Neural cell (in vitro differentiated cells): ENCODE measurements at regions not wholly inside any gene's neighbourhood (a gene's known extent, or its start where the extent isn't known, plus 50 kb on each side); places are given as distances from the start of the nearest gene placed in this dataset.

Source experiments
- H2AFZ ChIP-seq: fragments of 200-600, 300-800 bp; sonication (generic), shearing (Covaris generic); 2 replicates; pipeline ENCODE4 v1.6.0; 2014; ENCODE audit warnings: low read depth, mild to moderate bottlenecking, antibody characterized with exemption, low read length, moderate library complexity
- H3F3A ChIP-seq: fragments of 200-600 bp; shearing (Covaris generic); 2 replicates; pipeline ENCODE4 v1.6.1; 2016; ENCODE audit warnings: mild to moderate bottlenecking, moderate library complexity, mixed read lengths, antibody characterized with exemption, low read length; ENCODE audit not compliant: insufficient read depth, poor library complexity, severe bottlenecking
- H3K27ac ChIP-seq: fragments of 200-600, 300-800 bp; sonication (generic), shearing (Covaris generic); 2 replicates; pipeline ENCODE4 v1.5.1; 2014; ENCODE audit warnings: mild to moderate bottlenecking, low read length, moderate library complexity
- H3K27me3 ChIP-seq: fragments of 300-800, 200-600 bp; sonication (generic), shearing (Covaris generic); 2 replicates; pipeline ENCODE4 v1.6.0; 2014; ENCODE audit warnings: mild to moderate bottlenecking, low read depth, low read length, moderate library complexity; ENCODE audit not compliant: insufficient read depth
- H3K36me3 ChIP-seq: fragments of 300-800, 200-600 bp; sonication (generic), shearing (Covaris generic); 2 replicates; pipeline ENCODE4 v1.5.1; 2014; ENCODE audit warnings: mild to moderate bottlenecking, antibody characterized with exemption, low read length, moderate library complexity; ENCODE audit not compliant: insufficient read depth
- H3K4me2 ChIP-seq: fragments of 300-800, 200-600 bp; sonication (generic), shearing (Covaris generic); 2 replicates; pipeline ENCODE4 v1.6.0; 2014; ENCODE audit warnings: mild to moderate bottlenecking, low read length
- H3K4me3 ChIP-seq: fragments of 300-800, 200-600 bp; sonication (generic), shearing (Covaris generic); 2 replicates; pipeline ENCODE4 v1.5.1; 2014; ENCODE audit warnings: mild to moderate bottlenecking, low read length, moderate library complexity
- H3K79me2 ChIP-seq: fragments of 200-600 bp; shearing (Covaris generic); replicated peaks from 2 replicates; pipeline ENCODE4 v1.6.0; 2014; ENCODE audit warnings: mild to moderate bottlenecking, low read length, moderate library complexity; ENCODE audit not compliant: insufficient read depth
- H3K9ac ChIP-seq: fragments of 300-800, 200-600 bp; sonication (generic), shearing (Covaris generic); 2 replicates; pipeline ENCODE4 v1.6.1; 2016; ENCODE audit warnings: mild to moderate bottlenecking, low read length, mixed read lengths
- H3K9me2 ChIP-seq: fragments of 200-600 bp; shearing (Covaris generic); 2 replicates; pipeline ENCODE4 v1.6.1; 2016; ENCODE audit warnings: mild to moderate bottlenecking, low read length, mixed read lengths; ENCODE audit not compliant: insufficient read depth
- H3K9me3 ChIP-seq: fragments of 200-600, 300-800 bp; sonication (generic), shearing (Covaris generic); 2 replicates; pipeline ENCODE4 v1.6.1; 2016; ENCODE audit warnings: mild to moderate bottlenecking, mixed run types, low read length, moderate library complexity, mixed read lengths
- H4K20me1 ChIP-seq: fragments of 200-600 bp; shearing (Covaris generic); 2 replicates; pipeline ENCODE4 v1.6.1; 2016; ENCODE audit warnings: mild to moderate bottlenecking, mixed run types; ENCODE audit not compliant: insufficient read depth
- CTCF ChIP-seq: fragments of 450-650 bp; IDR thresholded peaks from 2 replicates; pipeline ENCODE4 v1.5.1; 2014; ENCODE audit warnings: antibody characterized with exemption, mild to moderate bottlenecking, moderate library complexity; ENCODE audit not compliant: poor library complexity, severe bottlenecking
- EP300 ChIP-seq: fragments of 450-650 bp; conservative IDR thresholded peaks from 2 replicates; pipeline ENCODE4 v1.6.1; 2014; ENCODE audit warnings: antibody characterized with exemption, mild to moderate bottlenecking, moderate library complexity; ENCODE audit not compliant: poor library complexity, severe bottlenecking
- EZH2 ChIP-seq: fragments of 200-600, 300-800 bp; shearing (Covaris generic), sonication (generic); IDR thresholded peaks from 2 replicates; pipeline ENCODE4 v1.6.1; 2014; ENCODE audit warnings: antibody characterized with exemption, low read length, borderline replicate concordance, mild to moderate bottlenecking; ENCODE audit not compliant: insufficient read depth, poor library complexity, severe bottlenecking
- MXI1 ChIP-seq: fragments of 450-650 bp; conservative IDR thresholded peaks from 2 replicates; pipeline ENCODE4 v1.6.1; 2014; ENCODE audit warnings: antibody characterized with exemption, mild to moderate bottlenecking; ENCODE audit not compliant: poor library complexity, severe bottlenecking
- POLR2AphosphoS5 ChIP-seq: IDR thresholded peaks from 2 replicates; pipeline ENCODE4 v1.6.1; 2012
- RAD21 ChIP-seq: fragments of 450-650 bp; conservative IDR thresholded peaks from 2 replicates; pipeline ENCODE4 v1.6.1; 2014; ENCODE audit warnings: antibody characterized with exemption, mild to moderate bottlenecking, moderate library complexity
- REST ChIP-seq: IDR thresholded peaks from 2 replicates; pipeline ENCODE4 v1.6.1; 2012; ENCODE audit warnings: borderline replicate concordance
- SMC3 ChIP-seq: fragments of 450-650 bp; conservative IDR thresholded peaks from 2 replicates; pipeline ENCODE4 v1.6.1; 2014; ENCODE audit warnings: antibody characterized with exemption, mild to moderate bottlenecking, moderate library complexity; ENCODE audit not compliant: poor library complexity
- TAF1 ChIP-seq: IDR thresholded peaks from 2 replicates; pipeline ENCODE4 v1.6.1; 2012; ENCODE audit warnings: low read depth

- no peaks in the 10 kb centered on the region for H4K20me1 ChIP-seq
- no peaks in the 10 kb centered on the region for H3F3A ChIP-seq
- H3K4me3 ChIP-seq, result no peak overlapping the region
- no peaks in the 10 kb centered on the region for H3K27me3 ChIP-seq
- no peak overlapping the region for H2AFZ ChIP-seq
- TF ChIP-seq EZH2 (no peak), MXI1 (no peak), POLR2AphosphoS5 (no peak), REST (no peak), EP300 (no peak), SMC3 (no peak), CTCF (no peak), TAF1 (no peak), RAD21 (no peak)
- H3K9me3 ChIP-seq, result no peaks in the 10 kb centered on the region
- H3K9ac ChIP-seq, result no peak overlapping the region
- H3K36me3 ChIP-seq, result no peaks in the 10 kb centered on the region
- H3K9me2 ChIP-seq, result no peaks in the 10 kb centered on the region
- H3K27ac ChIP-seq, result no peak overlapping the region
- H3K79me2 ChIP-seq, result no peaks in the 10 kb centered on the region
- H3K4me2 ChIP-seq, result no peak overlapping the region
Observed at GRCh38 chr3:118337649-118338048, 697.0 kb downstream of the IGSF11 start.

GRCh38 chr3:118347396-118348168 is 687.1 kb downstream of the IGSF11 start:
- Histone ChIP-seq H3K27me3 (no peaks in the 10 kb centered on the region), H2AFZ (no peak overlapping the region), H3K4me3 (no peak overlapping the region), H3K79me2 (no peaks in the 10 kb centered on the region), H3K9ac (no peak overlapping the region), H3K36me3 (no peaks in the 10 kb centered on the region), H3K4me2 (no peak overlapping the region), H3F3A (no peaks in the 10 kb centered on the region), H3K9me3 (no peaks in the 10 kb centered on the region), H3K9me2 (no peaks in the 10 kb centered on the region), H4K20me1 (no peaks in the 10 kb centered on the region), H3K27ac (no peak overlapping the region)
- TF ChIP-seq EZH2 (no peak), EP300 (no peak), POLR2AphosphoS5 (no peak)
